ENCODE measurements at regions not wholly inside any gene's neighbourhood (a gene's known extent, or its start where the extent isn't known, plus 50 kb on each side); places are given as distances from the start of the nearest gene placed in this dataset.

GRCh38 chr6:94511502-94512088, 1065.7 kb upstream of the MANEA start:
- no peak for DNase-seq

GRCh38 chr6:94510877-94511276, 1066.5 kb upstream of the MANEA start:
- DNase-seq, result no peak

GRCh38 chr6:94501516-94501915, 1075.8 kb upstream of the MANEA start:
- DNase-seq, result no peak

- DNase-seq, result no peak
Observed at GRCh38 chr6:94498099-94498498, 1078.7 kb upstream of the EPHA7 start.

- no peak for DNase-seq
Observed at GRCh38 chr6:94494500-94494899, 1075.1 kb upstream of the EPHA7 start.

GRCh38 chr6:94487371-94487770, 1068.0 kb upstream of the EPHA7 start:
- no peak for DNase-seq

GRCh38 chr6:94478133-94479005, 1059.0 kb upstream of the EPHA7 start:
- DNase-seq, result no peak

GRCh38 chr6:94468830-94469229, 1049.5 kb upstream of the EPHA7 start:
- no peak for DNase-seq

- DNase-seq, result no peak
Observed at GRCh38 chr6:94464018-94464510, 1044.7 kb upstream of the EPHA7 start.

- no peak for DNase-seq
Observed at GRCh38 chr6:94463306-94463705, 1043.9 kb upstream of the EPHA7 start.

GRCh38 chr6:94462231-94462630, 1042.9 kb upstream of the EPHA7 start:
- no peak for DNase-seq

- DNase-seq, result no peak
Observed at GRCh38 chr6:94456266-94456665, 1036.9 kb upstream of the EPHA7 start.

GRCh38 chr6:94454231-94454630, 1034.9 kb upstream of the EPHA7 start:
- DNase-seq, result no peak

- DNase-seq, result no peak
Observed at GRCh38 chr6:94446120-94446519, 1026.8 kb upstream of the EPHA7 start.

- DNase-seq, result no peak
Observed at GRCh38 chr6:94443701-94444100, 1024.3 kb upstream of the EPHA7 start.

- no peak for DNase-seq
Observed at GRCh38 chr6:94424692-94425091, 1005.3 kb upstream of the EPHA7 start.

- DNase-seq, result no peak
Observed at GRCh38 chr6:94417363-94417762, 998.0 kb upstream of the EPHA7 start.

GRCh38 chr6:94414041-94414440, 994.7 kb upstream of the EPHA7 start:
- no peak for DNase-seq

- no peak for DNase-seq
Observed at GRCh38 chr6:94401311-94401710, 982.0 kb upstream of the EPHA7 start.

GRCh38 chr6:94394822-94395221, 975.5 kb upstream of the EPHA7 start:
- no peak for DNase-seq

- no peak for DNase-seq
Observed at GRCh38 chr6:94389218-94389617, 969.9 kb upstream of the EPHA7 start.

- DNase-seq, result no peak
Observed at GRCh38 chr6:94377835-94378234, 958.5 kb upstream of the EPHA7 start.

- DNase-seq, result no peak
Observed at GRCh38 chr6:94376876-94377275, 957.5 kb upstream of the EPHA7 start.

GRCh38 chr6:94372229-94372628, 952.9 kb upstream of the EPHA7 start:
- no peak for DNase-seq
